ENCODE measurements at regions not wholly inside any gene's neighbourhood (a gene's known extent, or its start where the extent isn't known, plus 50 kb on each side); places are given as distances from the start of the nearest gene placed in this dataset.

GRCh38 chr5:57595523-57595991 is 112.9 kb upstream of the ACTBL2 start:
- POLR2A ChIA-PET = no interaction called here
- H3K36me3 ChIP-seq (ENCODE audit: control insufficient read depth in 2 of 3, insufficient read depth in 3 of 3, low read length in 3 of 3) = no peaks in the 10 kb centered on the region
- intact Hi-C loops (cut with micrococcal nuclease) = no loop called here
- no peaks in the 10 kb centered on the region for H3K27me3 ChIP-seq (ENCODE audit: control insufficient read depth in 2 of 2, insufficient read depth in 2 of 2, low read length in 2 of 2)
- ATAC-seq (no peak), DNase-seq (no peak)
- Mint-ChIP-seq H3K27me3 (peaks cover 0 to 13% (median 7%) of the 10 kb centered on the region in 5 donors), H3K4me3 (no peak overlapping the region), H3K36me3 (no peaks in the 10 kb centered on the region), H3K4me1 (no peaks in the 10 kb centered on the region), H3K9me3 (no peaks in the 10 kb centered on the region), H3K27ac (no peak overlapping the region)
- H3K4me1 ChIP-seq (ENCODE audit: control insufficient read depth in 2 of 2, insufficient read depth in 2 of 2, low read length in 2 of 2) = no peaks in the 10 kb centered on the region
- H3K27ac ChIP-seq (ENCODE audit: low read depth, low read length) = no peak overlapping the region
- H3K4me3 ChIP-seq (ENCODE audit: low read length) = no peak overlapping the region
- H3K9me3 ChIP-seq (ENCODE audit: control insufficient read depth in 2 of 3, low read length in 3 of 3) = no peaks in the 10 kb centered on the region
- CTCF ChIA-PET = no interaction called here

- intact Hi-C loops (cut with micrococcal nuclease) = no loop called here
- Histone ChIP-seq H3K36me3 (ENCODE audit: control insufficient read depth in 2 of 3, insufficient read depth in 3 of 3, low read length in 3 of 3) (no peaks in the 10 kb centered on the region), H3K4me3 (ENCODE audit: low read length) (no peak overlapping the region), H3K4me1 (ENCODE audit: control insufficient read depth in 2 of 2, insufficient read depth in 2 of 2, low read length in 2 of 2) (no peaks in the 10 kb centered on the region), H3K27ac (ENCODE audit: low read depth, low read length) (no peak overlapping the region), H3K27me3 (ENCODE audit: control insufficient read depth in 2 of 2, insufficient read depth in 2 of 2, low read length in 2 of 2) (no peaks in the 10 kb centered on the region), H3K9me3 (ENCODE audit: control insufficient read depth in 2 of 3, low read length in 3 of 3) (no peaks in the 10 kb centered on the region)
- Mint-ChIP-seq H3K27ac (no peak overlapping the region), H3K36me3 (no peaks in the 10 kb centered on the region), H3K9me3 (no peaks in the 10 kb centered on the region), H3K4me3 (no peak overlapping the region), H3K27me3 (peaks cover 0 to 9% (median 7%) of the 10 kb centered on the region in 5 donors), H3K4me1 (no peaks in the 10 kb centered on the region)
- CTCF ChIA-PET = interaction anchor here (0.5 kb wide), 1 partner anchor 16 kb away, joined by 3 read pairs; no protein-coding TSS in a partner anchor
- no peak for DNase-seq
- POLR2A ChIA-PET = no interaction called here
- no peak for ATAC-seq
Measured at GRCh38 chr5:57594436-57594835, 111.8 kb upstream of the ACTBL2 start.

DNA sequence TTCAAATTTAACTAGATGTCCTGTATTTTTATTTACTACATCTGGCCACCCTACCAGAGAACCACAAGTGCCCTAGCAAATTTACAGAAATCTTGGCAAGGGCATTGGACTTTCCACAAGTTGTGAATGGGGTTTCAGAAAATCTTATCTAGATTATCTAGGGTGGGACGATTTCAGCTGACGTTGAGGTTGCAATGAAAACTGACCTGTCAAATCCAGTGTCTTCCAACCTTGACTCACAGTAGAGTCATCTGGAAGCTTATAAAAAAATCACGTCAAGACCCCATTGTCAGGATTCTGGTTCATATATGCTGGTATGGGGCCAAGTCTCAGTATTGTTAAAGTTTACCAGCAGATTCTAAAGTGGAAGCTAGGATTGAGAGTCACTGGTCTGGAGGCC is 109.6 kb upstream of the ACTBL2 start:
- ATAC-seq = no peak
- ChIA-PET CTCF (interaction anchor here (0.7 kb wide), 1 partner anchor 830 kb away, joined by 3 read pairs; no protein-coding TSS in a partner anchor), POLR2A (no interaction called here)
- Histone ChIP-seq H3K27ac (ENCODE audit: low read depth, low read length) (no peak overlapping the region), H3K4me1 (ENCODE audit: control insufficient read depth in 2 of 2, insufficient read depth in 2 of 2, low read length in 2 of 2) (no peaks in the 10 kb centered on the region), H3K36me3 (ENCODE audit: control insufficient read depth in 2 of 3, insufficient read depth in 3 of 3, low read length in 3 of 3) (no peaks in the 10 kb centered on the region), H3K4me3 (ENCODE audit: low read length) (no peak overlapping the region), H3K27me3 (ENCODE audit: control insufficient read depth in 2 of 2, insufficient read depth in 2 of 2, low read length in 2 of 2) (no peaks in the 10 kb centered on the region), H3K9me3 (ENCODE audit: control insufficient read depth in 2 of 3, low read length in 3 of 3) (no peaks in the 10 kb centered on the region)
- intact Hi-C loops (cut with micrococcal nuclease) = no loop called here
- peaks cover 0 to 8% (median 0%) of the 10 kb centered on the region in 5 donors for H3K27me3 Mint-ChIP-seq
- no peak overlapping the region for H3K4me3 Mint-ChIP-seq
- H3K36me3 Mint-ChIP-seq = peaks cover 0 to 3% (median 0%) of the 10 kb centered on the region in 5 donors
- H3K27ac Mint-ChIP-seq = no peak overlapping the region
- H3K4me1 Mint-ChIP-seq = no peaks in the 10 kb centered on the region
- DNase-seq = no peak
- H3K9me3 Mint-ChIP-seq = peaks cover 0 to 4% (median 1%) of the 10 kb centered on the region in 11 donors

DNA sequence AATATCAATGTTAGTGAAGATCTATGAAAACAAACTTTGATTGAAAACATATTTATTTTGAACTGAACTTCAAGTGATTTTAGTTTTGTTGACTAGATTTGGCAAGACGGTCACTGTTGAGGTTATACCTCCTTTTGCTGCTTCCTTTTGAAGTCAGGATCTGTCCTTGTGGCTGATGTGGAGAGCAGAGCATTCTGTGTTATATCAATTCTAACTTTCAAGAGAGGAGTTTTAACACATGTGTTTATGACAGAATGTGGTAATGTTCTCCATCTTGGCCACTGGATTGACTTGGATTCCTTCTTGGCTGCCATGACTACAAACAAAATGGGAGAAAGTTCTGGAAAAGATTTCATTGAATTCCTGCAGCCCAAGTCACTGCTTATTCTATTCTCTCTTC is 104.0 kb upstream of the ACTBL2 start:
- Histone ChIP-seq H3K9me3 (ENCODE audit: control insufficient read depth in 2 of 3, low read length in 3 of 3) (no peaks in the 10 kb centered on the region), H3K27ac (ENCODE audit: low read depth, low read length) (no peak overlapping the region), H3K4me3 (ENCODE audit: low read length) (no peak overlapping the region), H3K4me1 (ENCODE audit: control insufficient read depth in 2 of 2, insufficient read depth in 2 of 2, low read length in 2 of 2) (no peaks in the 10 kb centered on the region), H3K27me3 (ENCODE audit: control insufficient read depth in 2 of 2, insufficient read depth in 2 of 2, low read length in 2 of 2) (no peaks in the 10 kb centered on the region), H3K36me3 (ENCODE audit: control insufficient read depth in 2 of 3, insufficient read depth in 3 of 3, low read length in 3 of 3) (no peaks in the 10 kb centered on the region)
- Mint-ChIP-seq H3K27me3 (peaks cover 0 to 3% (median under 1%) of the 10 kb centered on the region in 5 donors), H3K9me3 (peaks cover 0 to 13% (median 1%) of the 10 kb centered on the region in 11 donors), H3K4me3 (no peak overlapping the region), H3K4me1 (no peaks in the 10 kb centered on the region), H3K27ac (no peak overlapping the region), H3K36me3 (peaks cover 0 to 4% (median 0%) of the 10 kb centered on the region in 5 donors)
- ChIA-PET CTCF (no interaction called here), POLR2A (no interaction called here)
- intact Hi-C loops (cut with micrococcal nuclease) = no loop called here
- DNase-seq = no peak
- ATAC-seq = no peak

- Histone ChIP-seq H3K9me3 (ENCODE audit: control insufficient read depth in 2 of 3, low read length in 3 of 3) (no peaks in the 10 kb centered on the region), H3K4me3 (ENCODE audit: low read length) (no peak overlapping the region), H3K27ac (ENCODE audit: low read depth, low read length) (no peak overlapping the region), H3K4me1 (ENCODE audit: control insufficient read depth in 2 of 2, insufficient read depth in 2 of 2, low read length in 2 of 2) (no peaks in the 10 kb centered on the region), H3K36me3 (ENCODE audit: control insufficient read depth in 2 of 3, insufficient read depth in 3 of 3, low read length in 3 of 3) (no peaks in the 10 kb centered on the region), H3K27me3 (ENCODE audit: control insufficient read depth in 2 of 2, insufficient read depth in 2 of 2, low read length in 2 of 2) (no peaks in the 10 kb centered on the region)
- DNase-seq (no peak), ATAC-seq (no peak)
- CTCF ChIA-PET = no interaction called here
- POLR2A ChIA-PET = no interaction called here
- peaks cover 0 to 8% (median 0%) of the 10 kb centered on the region in 5 donors for H3K36me3 Mint-ChIP-seq
- H3K27ac Mint-ChIP-seq = no peak overlapping the region
- intact Hi-C loops (cut with micrococcal nuclease) = no loop called here
- peaks cover 3 to 21% (median 6%) of the 10 kb centered on the region in 11 donors for H3K9me3 Mint-ChIP-seq
- no peak overlapping the region for H3K4me3 Mint-ChIP-seq
- H3K4me1 Mint-ChIP-seq = no peaks in the 10 kb centered on the region
- peaks cover 0 to 6% (median 3%) of the 10 kb centered on the region in 5 donors for H3K27me3 Mint-ChIP-seq
Measured at GRCh38 chr5:57582578-57583070, 100.0 kb upstream of the ACTBL2 start.

DNA sequence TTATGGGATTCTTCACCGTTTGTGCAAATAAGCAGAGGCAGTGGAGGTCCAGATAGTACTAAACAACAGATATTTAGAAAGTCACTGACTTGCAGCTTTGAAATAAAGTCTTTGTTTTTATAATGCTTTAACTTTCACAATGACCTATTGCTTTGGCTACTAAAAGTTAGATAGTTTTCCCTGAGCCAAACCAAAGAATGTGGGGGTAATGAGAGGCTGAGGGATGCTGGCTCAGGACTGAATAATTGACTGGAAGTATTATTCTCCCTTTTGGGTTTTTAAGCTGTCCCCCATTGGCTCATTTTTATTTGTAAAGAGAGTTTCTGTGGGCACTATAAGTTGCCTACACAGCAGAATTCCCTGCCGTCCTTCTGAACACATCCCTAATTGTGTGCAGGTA is 99.2 kb upstream of the ACTBL2 start:
- ChIA-PET POLR2A (no interaction called here), CTCF (no interaction called here)
- H3K4me1 ChIP-seq (ENCODE audit: control insufficient read depth in 2 of 2, insufficient read depth in 2 of 2, low read length in 2 of 2) = no peaks in the 10 kb centered on the region
- no peak overlapping the region for H3K27ac ChIP-seq (ENCODE audit: low read depth, low read length)
- no peaks in the 10 kb centered on the region for H3K4me1 Mint-ChIP-seq
- H3K9me3 Mint-ChIP-seq = peaks cover 2 to 16% (median 4%) of the 10 kb centered on the region in 11 donors
- intact Hi-C loops (cut with micrococcal nuclease) = no loop called here
- H3K27me3 ChIP-seq (ENCODE audit: control insufficient read depth in 2 of 2, insufficient read depth in 2 of 2, low read length in 2 of 2) = no peaks in the 10 kb centered on the region
- H3K4me3 ChIP-seq (ENCODE audit: low read length) = no peak overlapping the region
- H3K27me3 Mint-ChIP-seq = peaks cover 0 to 6% (median 3%) of the 10 kb centered on the region in 5 donors
- ATAC-seq (no peak), DNase-seq (no peak)
- H3K9me3 ChIP-seq (ENCODE audit: control insufficient read depth in 2 of 3, low read length in 3 of 3) = no peaks in the 10 kb centered on the region
- H3K27ac Mint-ChIP-seq = no peak overlapping the region
- no peak overlapping the region for H3K4me3 Mint-ChIP-seq
- H3K36me3 Mint-ChIP-seq = peaks cover 0 to 5% (median 0%) of the 10 kb centered on the region in 5 donors
- no peaks in the 10 kb centered on the region for H3K36me3 ChIP-seq (ENCODE audit: control insufficient read depth in 2 of 3, insufficient read depth in 3 of 3, low read length in 3 of 3)

GRCh38 chr5:57581222-57581621 is 98.6 kb upstream of the ACTBL2 start:
- Histone ChIP-seq H3K27ac (ENCODE audit: low read depth, low read length) (no peak overlapping the region), H3K36me3 (ENCODE audit: control insufficient read depth in 2 of 3, insufficient read depth in 3 of 3, low read length in 3 of 3) (no peaks in the 10 kb centered on the region), H3K9me3 (ENCODE audit: control insufficient read depth in 2 of 3, low read length in 3 of 3) (no peaks in the 10 kb centered on the region), H3K4me1 (ENCODE audit: control insufficient read depth in 2 of 2, insufficient read depth in 2 of 2, low read length in 2 of 2) (no peaks in the 10 kb centered on the region), H3K4me3 (ENCODE audit: low read length) (no peak overlapping the region), H3K27me3 (ENCODE audit: control insufficient read depth in 2 of 2, insufficient read depth in 2 of 2, low read length in 2 of 2) (no peaks in the 10 kb centered on the region)
- H3K4me3 Mint-ChIP-seq = no peak overlapping the region
- H3K9me3 Mint-ChIP-seq = peaks cover 2 to 16% (median 4%) of the 10 kb centered on the region in 11 donors
- no peak overlapping the region for H3K27ac Mint-ChIP-seq
- intact Hi-C loops (cut with micrococcal nuclease) = no loop called here
- peaks cover 0 to 7% (median 3%) of the 10 kb centered on the region in 5 donors for H3K27me3 Mint-ChIP-seq
- ChIA-PET CTCF (no interaction called here), POLR2A (no interaction called here)
- DNase-seq (no peak), ATAC-seq (no peak)
- peaks cover 0 to 5% (median 0%) of the 10 kb centered on the region in 5 donors for H3K36me3 Mint-ChIP-seq
- H3K4me1 Mint-ChIP-seq = no peaks in the 10 kb centered on the region

Measured in naive thymus-derived CD4-positive, alpha-beta T cell (primary cell).